B cell (primary cell): ENCODE measurements at regions not wholly inside any gene's neighbourhood (a gene's known extent, or its start where the extent isn't known, plus 50 kb on each side); places are given as distances from the start of the nearest gene placed in this dataset.

ENCODE experiments used
- EZH2 ChIP-seq: IDR thresholded peaks from 2 replicates; pipeline ENCODE4 v1.6.1; 2012; ENCODE audit warnings: borderline replicate concordance, low read depth, mild to moderate bottlenecking, moderate library complexity, low read length; ENCODE audit not compliant: insufficient read depth, poor library complexity, severe bottlenecking
- TF ChIP-seq, protein P1 (sequence below): fragments of 200-600 bp; IDR thresholded peaks from one replicate; pipeline ENCODE4 v1.8.0; 2022; ENCODE audit warnings: antibody characterized with exemption, mild to moderate bottlenecking

- TF ChIP-seq, protein P1, sequence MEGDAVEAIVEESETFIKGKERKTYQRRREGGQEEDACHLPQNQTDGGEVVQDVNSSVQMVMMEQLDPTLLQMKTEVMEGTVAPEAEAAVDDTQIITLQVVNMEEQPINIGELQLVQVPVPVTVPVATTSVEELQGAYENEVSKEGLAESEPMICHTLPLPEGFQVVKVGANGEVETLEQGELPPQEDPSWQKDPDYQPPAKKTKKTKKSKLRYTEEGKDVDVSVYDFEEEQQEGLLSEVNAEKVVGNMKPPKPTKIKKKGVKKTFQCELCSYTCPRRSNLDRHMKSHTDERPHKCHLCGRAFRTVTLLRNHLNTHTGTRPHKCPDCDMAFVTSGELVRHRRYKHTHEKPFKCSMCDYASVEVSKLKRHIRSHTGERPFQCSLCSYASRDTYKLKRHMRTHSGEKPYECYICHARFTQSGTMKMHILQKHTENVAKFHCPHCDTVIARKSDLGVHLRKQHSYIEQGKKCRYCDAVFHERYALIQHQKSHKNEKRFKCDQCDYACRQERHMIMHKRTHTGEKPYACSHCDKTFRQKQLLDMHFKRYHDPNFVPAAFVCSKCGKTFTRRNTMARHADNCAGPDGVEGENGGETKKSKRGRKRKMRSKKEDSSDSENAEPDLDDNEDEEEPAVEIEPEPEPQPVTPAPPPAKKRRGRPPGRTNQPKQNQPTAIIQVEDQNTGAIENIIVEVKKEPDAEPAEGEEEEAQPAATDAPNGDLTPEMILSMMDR = no peak
- no peak for TF ChIP-seq EZH2
Observed at GRCh38 chr14:98840511-98840910, 431.5 kb downstream of the BCL11B start.
